Stomach (tissue), 4 donors: ENCODE measurements at regions not wholly inside any gene's neighbourhood (a gene's known extent, or its start where the extent isn't known, plus 50 kb on each side); places are given as distances from the start of the nearest gene placed in this dataset.

Experiments
- POLR2A ChIP-seq, 4 donors: fragments of 450-650 bp; IDR thresholded peaks; one replicate each; pipeline ENCODE4 v1.6.1; 2016; ENCODE audit warnings: antibody characterized with exemption in 4 of 4, control low read depth in 2 of 4, mild to moderate bottlenecking in 1 of 4, moderate library complexity in 1 of 4
- TF ChIP-seq, protein P1 (sequence below), 7 experiments: fragments of 450-650 bp in 4 of 7; fragments of 200-600 bp in 3 of 7; sonication (generic) in 3 of 7; IDR thresholded peaks; one replicate each; pipeline ENCODE4 v1.5.1; 2016 to 2019; ENCODE audit warnings: antibody characterized with exemption in 7 of 7, control low read depth in 2 of 7, mild to moderate bottlenecking in 1 of 7

DNA sequence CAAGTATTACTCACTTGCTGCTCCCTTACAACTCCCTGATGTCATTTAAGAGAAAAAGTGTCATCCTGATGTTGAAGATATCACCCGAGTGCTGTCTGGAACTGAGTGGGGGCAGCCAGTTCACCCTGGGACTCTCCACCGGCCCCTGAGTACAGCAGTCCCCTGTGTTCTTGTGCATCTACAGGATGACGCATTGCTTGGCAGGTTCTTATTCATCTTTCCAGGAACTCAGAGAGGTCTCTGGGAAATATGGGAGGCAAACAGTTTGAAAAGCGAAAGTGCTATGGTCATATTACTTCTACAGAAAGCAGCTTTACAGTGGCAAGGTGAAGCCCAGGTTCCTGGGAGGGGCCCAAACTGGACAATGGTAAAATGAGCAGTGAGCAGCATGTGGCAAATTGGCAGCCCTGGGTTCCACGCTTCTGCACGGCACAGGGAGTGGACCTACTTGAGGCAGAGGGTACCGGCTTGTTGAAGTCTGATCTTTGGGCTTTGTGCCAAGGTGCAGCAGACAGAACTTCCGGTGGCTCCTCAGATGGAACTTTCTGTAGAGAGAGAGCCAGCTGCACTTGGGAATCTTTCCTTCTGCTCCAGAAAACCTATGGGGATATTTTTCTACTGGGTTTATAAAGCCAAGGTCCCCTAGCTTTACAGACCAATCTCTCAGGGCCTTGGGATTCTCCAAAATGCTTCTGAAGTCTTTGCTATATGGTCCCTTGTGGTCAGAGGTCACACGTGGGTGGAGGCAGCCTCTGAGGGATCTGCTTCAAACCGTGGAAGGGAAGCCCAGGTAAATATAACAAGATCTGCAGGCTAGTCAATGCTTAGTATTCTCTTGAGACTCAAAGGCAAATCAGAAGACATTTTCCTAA, 128.3 kb downstream of the MAP3K7 start:
- no peak for TF ChIP-seq POLR2A (IDR thresholded peaks at IDR 0.05)
- TF ChIP-seq, protein P1, sequence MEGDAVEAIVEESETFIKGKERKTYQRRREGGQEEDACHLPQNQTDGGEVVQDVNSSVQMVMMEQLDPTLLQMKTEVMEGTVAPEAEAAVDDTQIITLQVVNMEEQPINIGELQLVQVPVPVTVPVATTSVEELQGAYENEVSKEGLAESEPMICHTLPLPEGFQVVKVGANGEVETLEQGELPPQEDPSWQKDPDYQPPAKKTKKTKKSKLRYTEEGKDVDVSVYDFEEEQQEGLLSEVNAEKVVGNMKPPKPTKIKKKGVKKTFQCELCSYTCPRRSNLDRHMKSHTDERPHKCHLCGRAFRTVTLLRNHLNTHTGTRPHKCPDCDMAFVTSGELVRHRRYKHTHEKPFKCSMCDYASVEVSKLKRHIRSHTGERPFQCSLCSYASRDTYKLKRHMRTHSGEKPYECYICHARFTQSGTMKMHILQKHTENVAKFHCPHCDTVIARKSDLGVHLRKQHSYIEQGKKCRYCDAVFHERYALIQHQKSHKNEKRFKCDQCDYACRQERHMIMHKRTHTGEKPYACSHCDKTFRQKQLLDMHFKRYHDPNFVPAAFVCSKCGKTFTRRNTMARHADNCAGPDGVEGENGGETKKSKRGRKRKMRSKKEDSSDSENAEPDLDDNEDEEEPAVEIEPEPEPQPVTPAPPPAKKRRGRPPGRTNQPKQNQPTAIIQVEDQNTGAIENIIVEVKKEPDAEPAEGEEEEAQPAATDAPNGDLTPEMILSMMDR (IDR thresholded peaks at IDR 0.05), result no peak
